Fibroblast of the aortic adventitia (primary cell): ENCODE measurements at regions not wholly inside any gene's neighbourhood (a gene's known extent, or its start where the extent isn't known, plus 50 kb on each side); places are given as distances from the start of the nearest gene placed in this dataset.

Experiments
- DNase-seq: peaks from one replicate; pipeline ENCODE4 v3.0.0-alpha.2; 2010; ENCODE audit warnings: low read depth
- H3K4me3 ChIP-seq: 2 replicates; pipeline ENCODE4 v1.5.1; 2011; ENCODE audit warnings: low read depth, mild to moderate bottlenecking, control low read depth, low read length, moderate library complexity
- TF ChIP-seq, protein P1 (sequence below): IDR thresholded peaks from 2 replicates; pipeline ENCODE4 v1.5.1; 2011; ENCODE audit warnings: mild to moderate bottlenecking, low read length, control low read depth, inconsistent platforms; ENCODE audit not compliant: insufficient read depth

GRCh38 chr3:168260859-168261258, 165.1 kb upstream of the GOLIM4 start:
- no peak for DNase-seq
- TF ChIP-seq, protein P1, sequence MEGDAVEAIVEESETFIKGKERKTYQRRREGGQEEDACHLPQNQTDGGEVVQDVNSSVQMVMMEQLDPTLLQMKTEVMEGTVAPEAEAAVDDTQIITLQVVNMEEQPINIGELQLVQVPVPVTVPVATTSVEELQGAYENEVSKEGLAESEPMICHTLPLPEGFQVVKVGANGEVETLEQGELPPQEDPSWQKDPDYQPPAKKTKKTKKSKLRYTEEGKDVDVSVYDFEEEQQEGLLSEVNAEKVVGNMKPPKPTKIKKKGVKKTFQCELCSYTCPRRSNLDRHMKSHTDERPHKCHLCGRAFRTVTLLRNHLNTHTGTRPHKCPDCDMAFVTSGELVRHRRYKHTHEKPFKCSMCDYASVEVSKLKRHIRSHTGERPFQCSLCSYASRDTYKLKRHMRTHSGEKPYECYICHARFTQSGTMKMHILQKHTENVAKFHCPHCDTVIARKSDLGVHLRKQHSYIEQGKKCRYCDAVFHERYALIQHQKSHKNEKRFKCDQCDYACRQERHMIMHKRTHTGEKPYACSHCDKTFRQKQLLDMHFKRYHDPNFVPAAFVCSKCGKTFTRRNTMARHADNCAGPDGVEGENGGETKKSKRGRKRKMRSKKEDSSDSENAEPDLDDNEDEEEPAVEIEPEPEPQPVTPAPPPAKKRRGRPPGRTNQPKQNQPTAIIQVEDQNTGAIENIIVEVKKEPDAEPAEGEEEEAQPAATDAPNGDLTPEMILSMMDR: no peak
- no peak overlapping the region for H3K4me3 ChIP-seq

DNA sequence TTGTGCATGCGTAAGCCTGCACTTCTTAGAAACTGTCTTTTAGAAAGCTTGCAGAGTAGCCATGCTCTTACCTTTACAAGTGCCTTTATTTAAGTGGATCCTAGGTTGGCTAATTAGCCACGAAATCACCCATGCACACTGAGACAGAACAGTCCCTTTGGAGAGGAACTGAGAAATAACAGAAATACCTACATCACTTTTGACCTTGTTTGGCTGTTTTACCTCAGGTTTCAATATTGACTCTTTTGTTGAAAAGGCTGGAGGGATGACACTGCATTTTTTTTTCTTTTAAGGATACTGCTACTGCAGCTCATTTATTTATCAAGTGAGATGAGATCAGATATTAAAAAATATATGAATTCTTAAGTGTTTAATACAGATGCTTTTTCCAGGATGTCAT, 155.6 kb upstream of the GOLIM4 start:
- no peak for DNase-seq
- TF ChIP-seq, protein P1: no peak
- H3K4me3 ChIP-seq: no peak overlapping the region

GRCh38 chr3:168250415-168250861, 154.7 kb upstream of the GOLIM4 start:
- peak overlapping the region; percentile 63 for H3K4me3 ChIP-seq
- peak; percentile 4 for DNase-seq
- TF ChIP-seq, protein P1: no peak

DNA sequence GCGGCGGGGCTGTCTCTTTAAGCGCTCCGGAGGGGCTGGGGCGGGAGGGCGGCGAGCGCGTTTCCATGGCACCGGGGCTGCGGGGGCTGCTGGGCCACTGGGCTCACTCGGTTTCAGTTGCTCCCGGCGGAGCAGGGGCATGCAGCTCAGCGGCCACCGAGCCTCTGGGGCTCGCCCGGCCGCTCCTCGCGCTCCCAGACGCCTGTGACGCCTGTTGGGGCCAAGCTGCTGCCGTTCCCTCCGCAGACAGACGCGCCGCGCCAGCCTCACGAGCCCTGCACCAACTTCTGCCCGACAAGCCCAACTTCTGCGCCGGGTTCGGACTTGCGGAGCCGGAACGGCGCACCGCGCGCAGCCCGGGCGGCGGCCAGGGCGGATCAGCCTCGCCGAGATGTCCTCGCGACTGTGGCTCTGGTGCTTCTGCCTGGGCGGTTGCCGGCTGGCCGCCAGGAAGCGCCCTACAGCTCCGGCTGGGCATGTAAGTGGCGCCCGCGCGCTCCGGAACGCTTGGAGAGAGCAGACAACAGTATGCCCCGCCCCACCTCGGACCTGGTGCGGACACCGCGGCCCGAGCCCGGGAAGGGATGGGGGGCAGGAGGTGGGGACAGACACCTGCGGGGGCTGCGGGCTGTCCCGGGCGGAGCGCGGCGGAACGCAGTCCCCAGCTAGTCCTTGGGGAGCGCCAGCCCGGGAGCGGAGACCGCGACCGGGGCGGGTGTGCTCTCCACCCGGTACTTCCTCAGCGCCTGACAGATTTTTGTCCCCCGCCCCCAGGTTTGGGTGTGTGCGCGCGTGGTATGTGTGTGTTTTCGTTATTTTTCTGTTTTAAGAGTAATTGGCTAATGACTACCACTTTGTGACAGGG, 154.1 kb upstream of the GOLIM4 start:
- TF ChIP-seq, protein P1: no peak
- peak overlapping the region; percentile 63 for H3K4me3 ChIP-seq
- peak; percentile 54 for DNase-seq

DNA sequence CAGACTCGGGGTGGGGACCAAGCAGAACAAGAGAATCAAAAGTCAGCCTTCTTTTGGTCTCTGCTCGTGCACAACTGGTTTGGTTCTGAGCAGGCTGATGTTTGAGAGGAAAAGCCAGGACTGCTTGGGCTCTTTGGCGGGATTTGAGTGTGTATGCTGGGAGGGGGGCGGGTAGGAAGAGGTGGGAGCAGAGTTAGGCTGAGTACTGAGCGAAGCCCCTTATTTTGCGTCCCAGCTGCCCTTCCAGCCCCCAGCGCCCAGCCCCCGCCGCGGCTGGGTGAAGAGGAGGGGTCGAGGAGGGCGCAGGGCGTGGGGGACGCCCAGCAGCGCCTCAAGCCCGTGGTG, 153.5 kb upstream of the GOLIM4 start:
- TF ChIP-seq, protein P1: no peak
- no peak for DNase-seq

GRCh38 chr3:168248383-168249204, 152.9 kb upstream of the GOLIM4 start:
- TF ChIP-seq, protein P1: no peak
- peak overlapping the region; percentile 63 for H3K4me3 ChIP-seq
- peak; percentile 25 for DNase-seq

More for the DNA sequence above, 153.5 kb upstream of the GOLIM4 start:
- H3K4me3 ChIP-seq: peak overlapping the region; percentile 63
